WTC11 (cell line): ENCODE measurements at regions not wholly inside any gene's neighbourhood (a gene's known extent, or its start where the extent isn't known, plus 50 kb on each side); places are given as distances from the start of the nearest gene placed in this dataset.
"Not testable (repeated sequence)": the region's sequence is repeated elsewhere in the genome, so short reads cannot be mapped to it uniquely, and the experiment has no call there.

Source experiments
- ATAC-seq: fragments of 200-7000 bp; cut with Tn5 transposase; 2 replicates; pipeline ENCODE4 v1.10.0; 2021; ENCODE audit warnings: mild to moderate bottlenecking, moderate library complexity
- CTCF ChIA-PET: fragments of 300-600 bp; sonication (Branson Sonifier 250); formaldehyde crosslinking; loops from one replicate; lab custom pipeline; 2021; ENCODE audit warnings: antibody characterized with exemption; lab: Charles Lee
- POLR2A ChIA-PET: fragments of 350-600 bp; sonication (Branson Sonifier 250); formaldehyde crosslinking; loops from one replicate; lab custom pipeline; 2021; ENCODE audit warnings: antibody characterized with exemption; lab: Charles Lee
- DNase-seq: peaks from one replicate; pipeline ENCODE4 v3.0.0; 2021; ENCODE audit warnings: low spot score
- H3K27ac Mint-ChIP-seq: 2 replicates; pipeline ENCODE4 v1.8.0; 2021; ENCODE audit warnings: mixed read lengths
- H3K27me3 Mint-ChIP-seq: 2 replicates; pipeline ENCODE4 v1.8.0; 2021; ENCODE audit warnings: low read depth, mild to moderate bottlenecking, moderate library complexity, mixed read lengths
- H3K36me3 Mint-ChIP-seq: 2 replicates; pipeline ENCODE4 v1.8.0; 2021; ENCODE audit warnings: mixed read lengths
- H3K4me1 Mint-ChIP-seq: 2 replicates; pipeline ENCODE4 v1.8.0; 2022; ENCODE audit warnings: mixed read lengths
- H3K4me3 Mint-ChIP-seq: 2 replicates; pipeline ENCODE4 v1.8.0; 2021; ENCODE audit warnings: mild to moderate bottlenecking, moderate library complexity, mixed read lengths
- H3K9me3 Mint-ChIP-seq: 2 replicates; pipeline ENCODE4 v1.8.0; 2021; ENCODE audit warnings: mixed read lengths
- E2F4 ChIP-seq: sonication (generic); formaldehyde crosslinking; IDR thresholded peaks from 2 replicates; pipeline ENCODE4 v1.8.1; 2022; ENCODE audit warnings: low read depth, mild to moderate bottlenecking, moderate library complexity, missing genetic modification reagents, borderline replicate concordance
- FOXP4 ChIP-seq: sonication (generic); formaldehyde crosslinking; IDR thresholded peaks from 2 replicates; pipeline ENCODE4 v1.8.0; 2022; ENCODE audit warnings: mild to moderate bottlenecking, missing genetic modification reagents
- GABPB1 ChIP-seq: sonication (generic); formaldehyde crosslinking; IDR thresholded peaks from 2 replicates; pipeline ENCODE4 v1.8.1; 2023; ENCODE audit warnings: mild to moderate bottlenecking, missing genetic modification reagents
- GRHL2 ChIP-seq: fragments of 250-450 bp; sonication (Bioruptor Pico); IDR thresholded peaks from 2 replicates; pipeline ENCODE4 v1.8.0; 2022; ENCODE audit warnings: mild to moderate bottlenecking, moderate library complexity; ENCODE audit not compliant: insufficient replicate concordance, severe bottlenecking
- GTF2I ChIP-seq: fragments of 250-450 bp; sonication (Bioruptor Pico); conservative IDR thresholded peaks from 2 replicates; pipeline ENCODE4 v1.4.0; 2021; ENCODE audit warnings: mild to moderate bottlenecking
- IRF2 ChIP-seq: sonication (generic); formaldehyde crosslinking; IDR thresholded peaks from 2 replicates; pipeline ENCODE4 v1.8.0; 2022; ENCODE audit warnings: low read depth, missing genetic modification reagents, borderline replicate concordance
- OVOL2 ChIP-seq: fragments of 250-450 bp; sonication (Bioruptor Pico); IDR thresholded peaks from 2 replicates; pipeline ENCODE4 v1.9.0; 2021; ENCODE audit warnings: mild to moderate bottlenecking, borderline replicate concordance
- ZNF138 ChIP-seq: sonication (generic); formaldehyde crosslinking; conservative IDR thresholded peaks from 2 replicates; pipeline ENCODE4 v1.8.1; 2022; ENCODE audit warnings: mild to moderate bottlenecking, moderate library complexity, missing genetic modification reagents
- ZNF219 ChIP-seq: sonication (generic); formaldehyde crosslinking; IDR thresholded peaks from 2 replicates; pipeline ENCODE4 v1.8.0; 2023; ENCODE audit warnings: missing genetic modification reagents, mild to moderate bottlenecking, borderline replicate concordance
- ZNF263 ChIP-seq: sonication (generic); formaldehyde crosslinking; IDR thresholded peaks from 2 replicates; pipeline ENCODE4 v1.8.1; 2022; ENCODE audit warnings: low read depth, mild to moderate bottlenecking, moderate library complexity, missing genetic modification reagents
- ZNF416 ChIP-seq: fragments of 250-450 bp; sonication (Bioruptor Pico); IDR thresholded peaks from 2 replicates; pipeline ENCODE4 v1.9.0; 2021; ENCODE audit warnings: mild to moderate bottlenecking, inconsistent platforms
- ZNF532 ChIP-seq: fragments of 250-450 bp; sonication (Bioruptor Pico); IDR thresholded peaks from 2 replicates; pipeline ENCODE4 v1.9.0; 2021; ENCODE audit warnings: mild to moderate bottlenecking, borderline replicate concordance
- TF ChIP-seq, protein P1 (sequence below): sonication (generic); formaldehyde crosslinking; conservative IDR thresholded peaks from 2 replicates; pipeline ENCODE4 v1.8.1; 2022; ENCODE audit warnings: mild to moderate bottlenecking, missing genetic modification reagents
- TF ChIP-seq, protein P2 (sequence below): sonication (generic); formaldehyde crosslinking; IDR thresholded peaks from 2 replicates; pipeline ENCODE4 v1.8.1; 2022; ENCODE audit warnings: mild to moderate bottlenecking, moderate library complexity, missing genetic modification reagents

- Mint-ChIP-seq H3K27ac (no peak overlapping the region), H3K4me1 (no peaks in the 10 kb centered on the region), H3K36me3 (peaks cover 46% of the 10 kb centered on the region), H3K9me3 (no peaks in the 10 kb centered on the region), H3K27me3 (no peaks in the 10 kb centered on the region), H3K4me3 (no peak overlapping the region)
- POLR2A ChIA-PET = no interaction called here
- TF ChIP-seq GTF2I = no peak
- no peak for TF ChIP-seq FOXP4
- no peak for TF ChIP-seq GABPB1 (CRISPR knock-in tag)
- no peak for TF ChIP-seq E2F4
- TF ChIP-seq ZNF416 (CRISPR knock-in tag) = no peak
- ATAC-seq (no peak), DNase-seq (no peak)
- CTCF ChIA-PET = interaction anchor here (3.3 kb wide), 1 partner anchor 14 kb away, joined by 15 read pairs; no protein-coding TSS in a partner anchor
Observed at GRCh38 chr7:66571568-66571967, 57.1 kb upstream of the KCTD7 start.

- Mint-ChIP-seq H3K36me3 (peaks cover 41% of the 10 kb centered on the region), H3K27ac (peak overlapping the region; percentile 22; the same call in 1 of the 2 replicates)
- CTCF ChIA-PET, H3K27me3 Mint-ChIP-seq, H3K4me1 Mint-ChIP-seq, H3K4me3 Mint-ChIP-seq, H3K9me3 Mint-ChIP-seq, DNase-seq, ATAC-seq: not testable (repeated sequence)
- POLR2A ChIA-PET = interaction anchor here (0.6 kb wide), 1 partner anchor 71 kb away, joined by 6 read pairs; no protein-coding TSS in a partner anchor
Observed at GRCh38 chr7:66573782-66574495, 54.7 kb upstream of the KCTD7 start.

DNA sequence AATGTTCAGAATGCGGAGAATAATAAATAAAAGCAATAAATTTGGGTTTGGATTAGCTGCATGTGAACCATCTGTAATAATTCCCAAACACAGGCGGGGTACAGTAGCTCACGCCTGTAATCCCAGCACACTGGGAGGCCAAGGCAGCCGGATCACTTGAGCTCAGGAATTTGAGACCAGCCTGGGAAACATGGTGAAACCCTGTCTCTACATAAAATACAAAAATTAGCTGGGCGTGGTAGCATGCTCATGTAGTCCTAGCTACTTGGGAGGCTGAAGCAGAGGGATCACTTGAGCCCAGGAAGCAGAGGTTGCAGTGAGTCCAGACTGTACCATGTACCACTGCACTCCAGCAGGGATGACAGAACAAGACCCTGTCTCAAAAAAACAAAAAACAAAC lies 53.9 kb upstream of the KCTD7 start:
- H3K4me3 Mint-ChIP-seq, H3K9me3 Mint-ChIP-seq, ATAC-seq, H3K4me1 Mint-ChIP-seq, H3K27me3 Mint-ChIP-seq, DNase-seq, CTCF ChIA-PET: not testable (repeated sequence)
- POLR2A ChIA-PET = interaction anchor here (0.6 kb wide), 1 partner anchor 70 kb away, joined by 6 read pairs; no protein-coding TSS in a partner anchor
- Mint-ChIP-seq H3K27ac (peak overlapping the region; percentile 69; the same call in 1 of the 2 replicates), H3K36me3 (peaks cover 40% of the 10 kb centered on the region)

DNA sequence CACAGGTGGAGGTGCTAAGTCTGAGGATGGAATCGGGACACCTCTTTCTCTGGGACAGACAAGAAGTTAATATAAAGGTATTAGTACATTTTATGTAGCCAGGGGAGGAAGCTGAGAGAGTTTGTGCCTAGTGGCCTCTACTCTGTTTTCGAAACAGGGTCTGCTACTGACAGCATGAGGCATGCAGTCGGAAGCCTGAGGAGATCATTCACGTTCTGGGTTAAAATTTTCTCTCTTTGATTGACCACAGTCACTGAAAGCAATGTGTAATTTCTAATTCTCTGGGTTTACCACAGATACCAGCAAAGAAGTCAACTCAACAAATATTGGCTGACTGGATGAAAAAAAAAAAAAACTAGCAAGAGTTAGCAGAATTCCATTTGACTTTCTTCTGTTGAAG lies 53.3 kb upstream of the KCTD7 start:
- ChIA-PET POLR2A (no interaction called here), CTCF (interaction anchor here (1.5 kb wide), 1 partner anchor 17 kb away, joined by 5 read pairs; no protein-coding TSS in a partner anchor)
- ATAC-seq = no peak
- H3K4me1 Mint-ChIP-seq = no peaks in the 10 kb centered on the region
- H3K27me3 Mint-ChIP-seq = no peaks in the 10 kb centered on the region
- H3K27ac Mint-ChIP-seq = peak overlapping the region; percentile 69; the same call in 1 of the 2 replicates
- no peak for DNase-seq
- H3K9me3 Mint-ChIP-seq = no peaks in the 10 kb centered on the region
- H3K36me3 Mint-ChIP-seq = peaks cover 36% of the 10 kb centered on the region
- H3K4me3 Mint-ChIP-seq = no peak overlapping the region
- TF ChIP-seq, protein P1, sequence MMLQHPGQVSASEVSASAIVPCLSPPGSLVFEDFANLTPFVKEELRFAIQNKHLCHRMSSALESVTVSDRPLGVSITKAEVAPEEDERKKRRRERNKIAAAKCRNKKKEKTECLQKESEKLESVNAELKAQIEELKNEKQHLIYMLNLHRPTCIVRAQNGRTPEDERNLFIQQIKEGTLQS (CRISPR knock-in tag) = no peak
- no peak for TF ChIP-seq IRF2 (CRISPR knock-in tag)
- TF ChIP-seq E2F4 = no peak
- TF ChIP-seq ZNF219 (CRISPR knock-in tag) = no peak
- TF ChIP-seq, protein P2, sequence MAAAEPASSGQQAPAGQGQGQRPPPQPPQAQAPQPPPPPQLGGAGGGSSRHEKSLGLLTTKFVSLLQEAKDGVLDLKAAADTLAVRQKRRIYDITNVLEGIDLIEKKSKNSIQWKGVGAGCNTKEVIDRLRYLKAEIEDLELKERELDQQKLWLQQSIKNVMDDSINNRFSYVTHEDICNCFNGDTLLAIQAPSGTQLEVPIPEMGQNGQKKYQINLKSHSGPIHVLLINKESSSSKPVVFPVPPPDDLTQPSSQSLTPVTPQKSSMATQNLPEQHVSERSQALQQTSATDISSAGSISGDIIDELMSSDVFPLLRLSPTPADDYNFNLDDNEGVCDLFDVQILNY (CRISPR knock-in tag) = no peak
- no peak for TF ChIP-seq OVOL2
- no peak for TF ChIP-seq ZNF532 (CRISPR knock-in tag)
- TF ChIP-seq ZNF138 (CRISPR knock-in tag) = no peak
- no peak for TF ChIP-seq GRHL2 (CRISPR knock-in tag)
- TF ChIP-seq ZNF263 (CRISPR knock-in tag) = no peak
